HepG2 (cell line): ENCODE measurements at regions not wholly inside any gene's neighbourhood (a gene's known extent, or its start where the extent isn't known, plus 50 kb on each side); places are given as distances from the start of the nearest gene placed in this dataset.

Source experiments
- ATAC-seq: fragments of 200-7000 bp; cut with Tn5 transposase; 3 replicates; pipeline ENCODE4 v1.9.1; 2020; ENCODE audit warnings: mild to moderate bottlenecking, moderate library complexity
- BruUV-seq: library from RNA; stranded (reverse); fragments of 400-500 nt; replicated peaks from 2 replicates; lab custom pipeline; 2021; lab: Mats Ljungman, UMichigan
- CTCF ChIA-PET: fragments of 300-600 bp; formaldehyde crosslinking; extraction: SDS; loops from one replicate; lab custom pipeline; 2021; ENCODE audit warnings: low total read pairs, inconsistent platforms, low intra/inter-chr PET ratio; lab: Yijun Ruan, JAX
- POLR2A ChIA-PET: fragments of 350-600 bp; sonication (Branson Sonifier 250); formaldehyde crosslinking; loops from one replicate; lab custom pipeline; 2020; ENCODE audit warnings: antibody characterized with exemption, inconsistent platforms; lab: Yijun Ruan, JAX
- DNase-seq: peaks from one replicate; pipeline ENCODE4 v3.0.0-alpha.2; 2015; ENCODE audit warnings: low spot score
- FAIRE-seq: peaks from 3 replicates; lab custom pipeline; 2011; peaks lifted over from hg19 to GRCh38; lab: Jason Lieb, UNC
- H2AFZ ChIP-seq: one replicate; pipeline ENCODE4 v1.6.1; 2011; ENCODE audit warnings: low read length, inconsistent platforms
- H3K27ac ChIP-seq: fragments of 300-600 bp; 3 replicates; pipeline ENCODE4 v1.8.0; 2011; ENCODE audit warnings: mixed run types, mild to moderate bottlenecking, mixed read lengths, low read length, inconsistent platforms; ENCODE audit not compliant: insufficient read depth; ENCODE audit errors: extremely low read length
- H3K27me3 ChIP-seq, 2 experiments: fragments of 200-600 bp in 1 of 2; 2 replicates in 1 of 2; 3 replicates in 1 of 2; pipeline versions ENCODE4 v1.6.0 to v1.8.0; 2011; ENCODE audit warnings: low read length in 2 of 2, mild to moderate bottlenecking in 2 of 2, moderate library complexity in 2 of 2, inconsistent platforms in 1 of 2; ENCODE audit not compliant: insufficient read depth in 2 of 2, control insufficient read depth in 1 of 2
- H3K36me3 ChIP-seq, 2 experiments: fragments of 200-600 bp in 1 of 2; replicated peaks in 1 of 2; 2 replicates in 1 of 2; 3 replicates in 1 of 2; pipeline versions ENCODE4 v1.5.1 to v1.8.0; 2011; ENCODE audit warnings: low read length in 2 of 2, inconsistent platforms in 1 of 2; ENCODE audit not compliant: insufficient read depth in 2 of 2, control insufficient read depth in 1 of 2
- H3K4me1 ChIP-seq: 2 replicates; pipeline ENCODE4 v1.5.1; 2012; ENCODE audit warnings: low read length, inconsistent platforms; ENCODE audit not compliant: insufficient read depth
- H3K4me2 ChIP-seq: 2 replicates; pipeline ENCODE4 v1.6.0; 2011; ENCODE audit warnings: low read depth, low read length, inconsistent platforms
- H3K4me3 ChIP-seq, 3 experiments: fragments of 200-600 bp in 1 of 3; sonication (generic), shearing (Covaris generic) in 1 of 3; replicated peaks in 1 of 3; 2 replicates each; pipeline ENCODE4 v1.5.1; 2011 to 2016; ENCODE audit warnings: low read length in 3 of 3, inconsistent platforms in 2 of 3, low read depth in 2 of 3, mild to moderate bottlenecking in 2 of 3, control low read depth in 1 of 3, mixed read lengths in 1 of 3; ENCODE audit not compliant: insufficient read depth in 1 of 3
- H3K79me2 ChIP-seq: one replicate; pipeline ENCODE4 v1.6.1; 2011; ENCODE audit warnings: low read length, inconsistent platforms; ENCODE audit not compliant: insufficient read depth
- H3K9ac ChIP-seq: 2 replicates; pipeline ENCODE4 v1.6.0; 2011; ENCODE audit warnings: mild to moderate bottlenecking, low read depth, low read length, inconsistent platforms; ENCODE audit not compliant: insufficient read depth
- H3K9me3 ChIP-seq: 2 replicates; pipeline ENCODE4 v1.5.1; 2012; ENCODE audit warnings: mild to moderate bottlenecking, low read length
- H4K20me1 ChIP-seq: 2 replicates; pipeline ENCODE4 v1.6.0; 2011; ENCODE audit warnings: inconsistent platforms, mild to moderate bottlenecking, low read length, moderate library complexity; ENCODE audit not compliant: insufficient read depth
- BRCA1 ChIP-seq: sonication (generic); formaldehyde crosslinking; IDR thresholded peaks from 2 replicates; pipeline ENCODE4 v1.4.0; 2020; ENCODE audit warnings: missing genetic modification reagents
- GPN1 ChIP-seq: sonication (generic); formaldehyde crosslinking; IDR thresholded peaks from 2 replicates; pipeline ENCODE4 v1.5.1; 2020; ENCODE audit warnings: missing genetic modification reagents, borderline replicate concordance
- MATR3 ChIP-seq: sonication (generic); formaldehyde crosslinking; IDR thresholded peaks from 2 replicates; pipeline ENCODE4 v1.4.0; 2020; ENCODE audit warnings: missing genetic modification reagents
- MTF1 ChIP-seq: sonication (generic); formaldehyde crosslinking; IDR thresholded peaks from 2 replicates; pipeline ENCODE4 v1.5.0; 2020; ENCODE audit warnings: missing genetic modification reagents
- MYNN ChIP-seq: sonication (generic); formaldehyde crosslinking; IDR thresholded peaks from 2 replicates; pipeline ENCODE4 v1.4.0; 2020; ENCODE audit warnings: mild to moderate bottlenecking, low read depth, missing genetic modification reagents
- NCOA5 ChIP-seq: sonication (generic); formaldehyde crosslinking; IDR thresholded peaks from 2 replicates; pipeline ENCODE4 v1.4.0; 2020; ENCODE audit warnings: missing genetic modification reagents
- SIN3A ChIP-seq: IDR thresholded peaks from 2 replicates; pipeline ENCODE4 v1.6.1; 2011; ENCODE audit warnings: low read depth, mild to moderate bottlenecking, control low read depth, low read length, borderline replicate concordance
- WGBS: methylation state at CpG from one replicate; pipeline ENCODE4 v1.1.6; 2017; ENCODE audit warnings: low lambda C conversion rate; 5-methylcytosine and 5-hydroxymethylcytosine counted together
- in situ Hi-C: cut with HindIII; loops from 2 replicates; pipeline ENCODE4 v1.10.0; 2017; ENCODE audit warnings: low pct_unique_long_range_greater_than_20kb; ENCODE audit not compliant: extremely low pct_ligation_motif_present
- intact Hi-C: fragments of 100-400 bp; cut with micrococcal nuclease; formaldehyde crosslinking; loops from one replicate; pipeline ENCODE4 v1.10.0; 2022; ENCODE audit not compliant: unreplicated experiment
- TF ChIP-seq, protein P1 (sequence below): IDR thresholded peaks from 2 replicates; pipeline ENCODE4 v1.6.1; 2016; ENCODE audit warnings: low read depth, missing genetic modification reagents, missing compliant biosample characterization
- TF ChIP-seq, protein P2 (sequence below): sonication (generic); formaldehyde crosslinking; IDR thresholded peaks from 2 replicates; pipeline ENCODE4 v1.4.0; 2020; ENCODE audit warnings: missing genetic modification reagents, mild to moderate bottlenecking, borderline replicate concordance

DNA sequence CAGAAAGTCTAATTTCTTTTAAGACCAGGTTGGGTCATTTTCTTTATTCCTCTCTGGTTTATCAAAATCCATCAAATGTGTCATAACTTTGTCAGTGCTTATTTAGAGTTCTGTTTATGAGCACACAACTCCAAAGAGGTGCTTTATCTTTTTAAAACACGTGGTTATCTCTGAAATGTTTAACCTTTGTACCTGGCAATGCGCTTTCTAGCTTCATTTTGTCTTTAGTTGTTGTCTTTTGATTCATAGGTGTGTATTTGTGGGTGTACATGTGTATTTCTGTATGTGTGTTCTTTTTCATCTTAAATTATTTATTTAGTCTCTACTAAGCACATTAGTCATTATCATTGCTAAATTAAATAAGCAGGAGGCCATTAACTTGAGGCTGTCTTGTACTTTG lies 251.4 kb downstream of the JRKL start:
- POLR2A ChIA-PET, result no interaction called here

More for the DNA sequence above, 251.4 kb downstream of the JRKL start:
- no peaks in the 10 kb centered on the region for H3K9me3 ChIP-seq
- H3K36me3 ChIP-seq, result no peaks in the 10 kb centered on the region
- H3K79me2 ChIP-seq, result no peaks in the 10 kb centered on the region
- TF ChIP-seq MATR3 (CRISPR knock-in tag) (no peak), NCOA5 (CRISPR knock-in tag) (no peak), BRCA1 (CRISPR knock-in tag) (no peak), GPN1 (CRISPR knock-in tag) (no peak), MYNN (CRISPR knock-in tag) (no peak), SIN3A (no peak), MTF1 (CRISPR knock-in tag) (no peak)
- TF ChIP-seq, protein P1, sequence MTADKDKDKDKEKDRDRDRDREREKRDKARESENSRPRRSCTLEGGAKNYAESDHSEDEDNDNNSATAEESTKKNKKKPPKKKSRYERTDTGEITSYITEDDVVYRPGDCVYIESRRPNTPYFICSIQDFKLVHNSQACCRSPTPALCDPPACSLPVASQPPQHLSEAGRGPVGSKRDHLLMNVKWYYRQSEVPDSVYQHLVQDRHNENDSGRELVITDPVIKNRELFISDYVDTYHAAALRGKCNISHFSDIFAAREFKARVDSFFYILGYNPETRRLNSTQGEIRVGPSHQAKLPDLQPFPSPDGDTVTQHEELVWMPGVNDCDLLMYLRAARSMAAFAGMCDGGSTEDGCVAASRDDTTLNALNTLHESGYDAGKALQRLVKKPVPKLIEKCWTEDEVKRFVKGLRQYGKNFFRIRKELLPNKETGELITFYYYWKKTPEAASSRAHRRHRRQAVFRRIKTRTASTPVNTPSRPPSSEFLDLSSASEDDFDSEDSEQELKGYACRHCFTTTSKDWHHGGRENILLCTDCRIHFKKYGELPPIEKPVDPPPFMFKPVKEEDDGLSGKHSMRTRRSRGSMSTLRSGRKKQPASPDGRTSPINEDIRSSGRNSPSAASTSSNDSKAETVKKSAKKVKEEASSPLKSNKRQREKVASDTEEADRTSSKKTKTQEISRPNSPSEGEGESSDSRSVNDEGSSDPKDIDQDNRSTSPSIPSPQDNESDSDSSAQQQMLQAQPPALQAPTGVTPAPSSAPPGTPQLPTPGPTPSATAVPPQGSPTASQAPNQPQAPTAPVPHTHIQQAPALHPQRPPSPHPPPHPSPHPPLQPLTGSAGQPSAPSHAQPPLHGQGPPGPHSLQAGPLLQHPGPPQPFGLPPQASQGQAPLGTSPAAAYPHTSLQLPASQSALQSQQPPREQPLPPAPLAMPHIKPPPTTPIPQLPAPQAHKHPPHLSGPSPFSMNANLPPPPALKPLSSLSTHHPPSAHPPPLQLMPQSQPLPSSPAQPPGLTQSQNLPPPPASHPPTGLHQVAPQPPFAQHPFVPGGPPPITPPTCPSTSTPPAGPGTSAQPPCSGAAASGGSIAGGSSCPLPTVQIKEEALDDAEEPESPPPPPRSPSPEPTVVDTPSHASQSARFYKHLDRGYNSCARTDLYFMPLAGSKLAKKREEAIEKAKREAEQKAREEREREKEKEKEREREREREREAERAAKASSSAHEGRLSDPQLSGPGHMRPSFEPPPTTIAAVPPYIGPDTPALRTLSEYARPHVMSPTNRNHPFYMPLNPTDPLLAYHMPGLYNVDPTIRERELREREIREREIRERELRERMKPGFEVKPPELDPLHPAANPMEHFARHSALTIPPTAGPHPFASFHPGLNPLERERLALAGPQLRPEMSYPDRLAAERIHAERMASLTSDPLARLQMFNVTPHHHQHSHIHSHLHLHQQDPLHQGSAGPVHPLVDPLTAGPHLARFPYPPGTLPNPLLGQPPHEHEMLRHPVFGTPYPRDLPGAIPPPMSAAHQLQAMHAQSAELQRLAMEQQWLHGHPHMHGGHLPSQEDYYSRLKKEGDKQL (CRISPR knock-in tag), result no peak
- TF ChIP-seq, protein P2, sequence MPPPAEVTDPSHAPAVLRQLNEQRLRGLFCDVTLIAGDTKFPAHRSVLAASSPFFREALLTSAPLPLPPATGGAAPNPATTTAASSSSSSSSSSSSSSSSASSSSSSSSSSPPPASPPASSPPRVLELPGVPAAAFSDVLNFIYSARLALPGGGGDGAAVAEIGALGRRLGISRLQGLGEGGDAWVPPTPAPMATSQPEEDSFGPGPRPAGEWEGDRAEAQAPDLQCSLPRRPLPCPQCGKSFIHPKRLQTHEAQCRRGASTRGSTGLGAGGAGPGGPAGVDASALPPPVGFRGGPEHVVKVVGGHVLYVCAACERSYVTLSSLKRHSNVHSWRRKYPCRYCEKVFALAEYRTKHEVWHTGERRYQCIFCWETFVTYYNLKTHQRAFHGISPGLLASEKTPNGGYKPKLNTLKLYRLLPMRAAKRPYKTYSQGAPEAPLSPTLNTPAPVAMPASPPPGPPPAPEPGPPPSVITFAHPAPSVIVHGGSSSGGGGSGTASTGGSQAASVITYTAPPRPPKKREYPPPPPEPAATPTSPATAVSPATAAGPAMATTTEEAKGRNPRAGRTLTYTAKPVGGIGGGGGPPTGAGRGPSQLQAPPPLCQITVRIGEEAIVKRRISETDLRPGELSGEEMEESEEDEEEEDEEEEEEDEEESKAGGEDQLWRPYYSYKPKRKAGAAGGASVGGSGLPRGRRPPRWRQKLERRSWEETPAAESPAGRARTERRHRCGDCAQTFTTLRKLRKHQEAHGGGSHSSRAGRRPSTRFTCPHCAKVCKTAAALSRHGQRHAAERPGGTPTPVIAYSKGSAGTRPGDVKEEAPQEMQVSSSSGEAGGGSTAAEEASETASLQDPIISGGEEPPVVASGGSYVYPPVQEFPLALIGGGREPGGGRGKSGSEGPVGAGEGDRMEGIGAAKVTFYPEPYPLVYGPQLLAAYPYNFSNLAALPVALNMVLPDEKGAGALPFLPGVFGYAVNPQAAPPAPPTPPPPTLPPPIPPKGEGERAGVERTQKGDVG (CRISPR knock-in tag), result no peak
- TF ChIP-seq, all 625 proteins: peak for 0
- no peak overlapping the region for H3K4me2 ChIP-seq
- no peak overlapping the region for H2AFZ ChIP-seq
- in situ Hi-C loops (no loop called here), intact Hi-C loops (no loop called here)
- no peaks in the 10 kb centered on the region for H4K20me1 ChIP-seq
- WGBS, result 2% methylated on average over 2 of the region's 2 CpGs
- peaks cover 6% of the 10 kb centered on the region for H3K4me1 ChIP-seq
- ATAC-seq (no peak), DNase-seq (no peak), FAIRE-seq (no peak)
- no peak overlapping the region for H3K9ac ChIP-seq
- no peaks in the 10 kb centered on the region for H3K27me3 ChIP-seq
- no peak overlapping the region for H3K4me3 ChIP-seq
- CTCF ChIA-PET, result no interaction called here
- BruUV-seq, result no TSS peak
- H3K27ac ChIP-seq, result no peak overlapping the region
